MM.1S (cell line): ENCODE measurements at regions not wholly inside any gene's neighbourhood (a gene's known extent, or its start where the extent isn't known, plus 50 kb on each side); places are given as distances from the start of the nearest gene placed in this dataset.

Experiments used
- EZH2 ChIP-seq: fragments of 300-600 bp; sonication (generic); optimal IDR thresholded peaks from 2 replicates; pipeline ENCODE3; 2017; ENCODE audit warnings: low read depth, mild to moderate bottlenecking, antibody characterized with exemption, low read length, mixed read lengths
- TF ChIP-seq, protein P1 (sequence below): fragments of 300-600 bp; sonication (generic); IDR thresholded peaks from 2 replicates; pipeline ENCODE4 v1.5.1; 2016; ENCODE audit warnings: antibody characterized with exemption, low read length, mixed read lengths

DNA sequence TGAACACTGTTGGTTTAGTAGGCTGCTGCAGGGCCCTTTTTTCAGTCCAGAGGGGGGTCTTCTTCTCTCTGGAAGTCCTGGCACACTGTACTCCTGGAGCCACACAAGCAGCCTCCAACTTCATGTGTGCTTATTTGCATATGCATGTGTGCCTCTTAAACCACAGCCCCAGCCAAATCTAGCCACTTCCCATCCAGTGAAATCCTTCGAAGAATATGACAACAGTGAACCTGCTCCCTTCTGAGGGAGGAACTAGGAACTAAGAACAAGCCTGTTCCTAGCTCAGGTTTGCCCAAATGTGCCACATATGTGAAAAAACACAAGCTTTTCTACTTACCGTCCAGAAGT, 348.5 kb downstream of the FOXO1 start:
- TF ChIP-seq, protein P1, sequence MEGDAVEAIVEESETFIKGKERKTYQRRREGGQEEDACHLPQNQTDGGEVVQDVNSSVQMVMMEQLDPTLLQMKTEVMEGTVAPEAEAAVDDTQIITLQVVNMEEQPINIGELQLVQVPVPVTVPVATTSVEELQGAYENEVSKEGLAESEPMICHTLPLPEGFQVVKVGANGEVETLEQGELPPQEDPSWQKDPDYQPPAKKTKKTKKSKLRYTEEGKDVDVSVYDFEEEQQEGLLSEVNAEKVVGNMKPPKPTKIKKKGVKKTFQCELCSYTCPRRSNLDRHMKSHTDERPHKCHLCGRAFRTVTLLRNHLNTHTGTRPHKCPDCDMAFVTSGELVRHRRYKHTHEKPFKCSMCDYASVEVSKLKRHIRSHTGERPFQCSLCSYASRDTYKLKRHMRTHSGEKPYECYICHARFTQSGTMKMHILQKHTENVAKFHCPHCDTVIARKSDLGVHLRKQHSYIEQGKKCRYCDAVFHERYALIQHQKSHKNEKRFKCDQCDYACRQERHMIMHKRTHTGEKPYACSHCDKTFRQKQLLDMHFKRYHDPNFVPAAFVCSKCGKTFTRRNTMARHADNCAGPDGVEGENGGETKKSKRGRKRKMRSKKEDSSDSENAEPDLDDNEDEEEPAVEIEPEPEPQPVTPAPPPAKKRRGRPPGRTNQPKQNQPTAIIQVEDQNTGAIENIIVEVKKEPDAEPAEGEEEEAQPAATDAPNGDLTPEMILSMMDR: no peak
- TF ChIP-seq EZH2: no peak
